ENCODE measurements at regions not wholly inside any gene's neighbourhood (a gene's known extent, or its start where the extent isn't known, plus 50 kb on each side); places are given as distances from the start of the nearest gene placed in this dataset.

GRCh38 chr9:106712279-106712678, 150.7 kb upstream of the ZNF462 start:
- TF ChIP-seq, protein P1, sequence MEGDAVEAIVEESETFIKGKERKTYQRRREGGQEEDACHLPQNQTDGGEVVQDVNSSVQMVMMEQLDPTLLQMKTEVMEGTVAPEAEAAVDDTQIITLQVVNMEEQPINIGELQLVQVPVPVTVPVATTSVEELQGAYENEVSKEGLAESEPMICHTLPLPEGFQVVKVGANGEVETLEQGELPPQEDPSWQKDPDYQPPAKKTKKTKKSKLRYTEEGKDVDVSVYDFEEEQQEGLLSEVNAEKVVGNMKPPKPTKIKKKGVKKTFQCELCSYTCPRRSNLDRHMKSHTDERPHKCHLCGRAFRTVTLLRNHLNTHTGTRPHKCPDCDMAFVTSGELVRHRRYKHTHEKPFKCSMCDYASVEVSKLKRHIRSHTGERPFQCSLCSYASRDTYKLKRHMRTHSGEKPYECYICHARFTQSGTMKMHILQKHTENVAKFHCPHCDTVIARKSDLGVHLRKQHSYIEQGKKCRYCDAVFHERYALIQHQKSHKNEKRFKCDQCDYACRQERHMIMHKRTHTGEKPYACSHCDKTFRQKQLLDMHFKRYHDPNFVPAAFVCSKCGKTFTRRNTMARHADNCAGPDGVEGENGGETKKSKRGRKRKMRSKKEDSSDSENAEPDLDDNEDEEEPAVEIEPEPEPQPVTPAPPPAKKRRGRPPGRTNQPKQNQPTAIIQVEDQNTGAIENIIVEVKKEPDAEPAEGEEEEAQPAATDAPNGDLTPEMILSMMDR (conservative IDR thresholded peaks at IDR 0.05; ENCODE audit: low read length), result no peak
- no peak for TF ChIP-seq EZH2phosphoT487 (IDR thresholded peaks at IDR 0.05; ENCODE audit: borderline replicate concordance)

Measured in Loucy (cell line).